ENCODE measurements at regions not wholly inside any gene's neighbourhood (a gene's known extent, or its start where the extent isn't known, plus 50 kb on each side); places are given as distances from the start of the nearest gene placed in this dataset.
"Not testable (repeated sequence)": the region's sequence is repeated elsewhere in the genome, so short reads cannot be mapped to it uniquely, and the experiment has no call there.

GRCh38 chr3:5918626-5919025 is 731.1 kb downstream of the EDEM1 start:
- Mint-ChIP-seq H3K36me3 (ENCODE audit: low read depth) (no peaks in the 10 kb centered on the region), H3K27ac (no peak overlapping the region), H3K4me1 (no peaks in the 10 kb centered on the region), H3K9me3 (peaks cover 8% of the 10 kb centered on the region), H3K27me3 (no peaks in the 10 kb centered on the region), H3K4me3 (no peak overlapping the region)
- CTCF ChIA-PET: no interaction called here
- POLR2A ChIA-PET: no interaction called here
- DNase-seq: no peak

GRCh38 chr3:5929027-5929426 is 741.5 kb downstream of the EDEM1 start:
- Mint-ChIP-seq H3K4me1 (no peaks in the 10 kb centered on the region), H3K27ac (no peak overlapping the region), H3K9me3 (peaks cover 2% of the 10 kb centered on the region), H3K36me3 (ENCODE audit: low read depth) (no peaks in the 10 kb centered on the region), H3K4me3 (no peak overlapping the region), H3K27me3 (no peaks in the 10 kb centered on the region)
- DNase-seq: no peak
- ChIA-PET POLR2A (no interaction called here), CTCF (no interaction called here)

- H3K4me3 Mint-ChIP-seq; POLR2A ChIA-PET; CTCF ChIA-PET; H3K36me3 Mint-ChIP-seq (ENCODE audit: low read depth); DNase-seq; H3K9me3 Mint-ChIP-seq; H3K27ac Mint-ChIP-seq; H3K4me1 Mint-ChIP-seq; H3K27me3 Mint-ChIP-seq: not testable (repeated sequence)
These were observed 756.6 kb downstream of the EDEM1 start for GRCh38 chr3:5944061-5944460.

- ChIA-PET CTCF (no interaction called here), POLR2A (no interaction called here)
- H3K4me3 Mint-ChIP-seq: no peak overlapping the region
These were observed 760.6 kb downstream of the EDEM1 start for GRCh38 chr3:5948084-5948483.

GRCh38 chr3:5951026-5951425 is 763.5 kb downstream of the EDEM1 start:
- POLR2A ChIA-PET: no interaction called here
- Mint-ChIP-seq H3K27ac (no peak overlapping the region), H3K27me3 (no peaks in the 10 kb centered on the region), H3K4me1 (no peaks in the 10 kb centered on the region), H3K4me3 (no peak overlapping the region), H3K9me3 (no peaks in the 10 kb centered on the region), H3K36me3 (ENCODE audit: low read depth) (no peaks in the 10 kb centered on the region)
- CTCF ChIA-PET: no interaction called here
- DNase-seq: no peak

More at GRCh38 chr3:5948084-5948483, 760.6 kb downstream of the EDEM1 start:
- no peaks in the 10 kb centered on the region for H3K4me1 Mint-ChIP-seq
- no peak for DNase-seq
- no peak overlapping the region for H3K27ac Mint-ChIP-seq
- no peaks in the 10 kb centered on the region for H3K9me3 Mint-ChIP-seq
- H3K27me3 Mint-ChIP-seq: no peaks in the 10 kb centered on the region
- no peaks in the 10 kb centered on the region for H3K36me3 Mint-ChIP-seq (ENCODE audit: low read depth)

GRCh38 chr3:5972586-5972985 is 785.1 kb downstream of the EDEM1 start:
- H3K4me1 Mint-ChIP-seq: no peaks in the 10 kb centered on the region
- CTCF ChIA-PET: no interaction called here
- POLR2A ChIA-PET: no interaction called here
- no peaks in the 10 kb centered on the region for H3K27me3 Mint-ChIP-seq
- H3K36me3 Mint-ChIP-seq (ENCODE audit: low read depth): no peaks in the 10 kb centered on the region
- H3K9me3 Mint-ChIP-seq: no peaks in the 10 kb centered on the region
- DNase-seq: no peak
- H3K27ac Mint-ChIP-seq: no peak overlapping the region
- H3K4me3 Mint-ChIP-seq: no peak overlapping the region

- no peak for DNase-seq
- no peaks in the 10 kb centered on the region for H3K36me3 Mint-ChIP-seq (ENCODE audit: low read depth)
- H3K4me3 Mint-ChIP-seq: no peak overlapping the region
- no peak overlapping the region for H3K27ac Mint-ChIP-seq
- H3K9me3 Mint-ChIP-seq: no peaks in the 10 kb centered on the region
- ChIA-PET POLR2A (no interaction called here), CTCF (no interaction called here)
- H3K4me1 Mint-ChIP-seq: no peaks in the 10 kb centered on the region
- no peaks in the 10 kb centered on the region for H3K27me3 Mint-ChIP-seq
These were observed 787.3 kb downstream of the EDEM1 start for GRCh38 chr3:5974630-5975322.

- no peak overlapping the region for H3K4me3 Mint-ChIP-seq
- CTCF ChIA-PET: interaction anchor here (0.5 kb wide), 1 partner anchor 182 kb away, joined by 4 read pairs; no protein-coding TSS in a partner anchor
- DNase-seq: no peak
- no peaks in the 10 kb centered on the region for H3K4me1 Mint-ChIP-seq
- POLR2A ChIA-PET: no interaction called here
- H3K9me3 Mint-ChIP-seq: peaks cover 7% of the 10 kb centered on the region
- H3K27ac Mint-ChIP-seq: no peak overlapping the region
- no peaks in the 10 kb centered on the region for H3K36me3 Mint-ChIP-seq (ENCODE audit: low read depth)
- H3K27me3 Mint-ChIP-seq: no peaks in the 10 kb centered on the region
These were observed 789.8 kb downstream of the EDEM1 start for GRCh38 chr3:5977331-5977730.

GRCh38 chr3:5980475-5980874 is 793.0 kb downstream of the EDEM1 start:
- Mint-ChIP-seq H3K36me3 (ENCODE audit: low read depth) (no peaks in the 10 kb centered on the region), H3K9me3 (peaks cover 9% of the 10 kb centered on the region), H3K4me1 (no peaks in the 10 kb centered on the region), H3K27me3 (no peaks in the 10 kb centered on the region), H3K27ac (no peak overlapping the region), H3K4me3 (no peak overlapping the region)
- ChIA-PET POLR2A (no interaction called here), CTCF (no interaction called here)
- DNase-seq: no peak

GRCh38 chr3:5994651-5995050 is 807.1 kb downstream of the EDEM1 start:
- ChIA-PET CTCF (no interaction called here), POLR2A (no interaction called here)
- no peaks in the 10 kb centered on the region for H3K4me1 Mint-ChIP-seq
- no peaks in the 10 kb centered on the region for H3K27me3 Mint-ChIP-seq
- H3K27ac Mint-ChIP-seq: no peak overlapping the region
- no peak for DNase-seq
- peaks cover 6% of the 10 kb centered on the region for H3K9me3 Mint-ChIP-seq
- H3K4me3 Mint-ChIP-seq: no peak overlapping the region
- H3K36me3 Mint-ChIP-seq (ENCODE audit: low read depth): no peaks in the 10 kb centered on the region

- ChIA-PET CTCF (no interaction called here), POLR2A (no interaction called here)
- Mint-ChIP-seq H3K27ac (no peak overlapping the region), H3K4me3 (no peak overlapping the region), H3K27me3 (no peaks in the 10 kb centered on the region), H3K9me3 (peaks cover 5% of the 10 kb centered on the region), H3K36me3 (ENCODE audit: low read depth) (no peaks in the 10 kb centered on the region), H3K4me1 (no peaks in the 10 kb centered on the region)
- DNase-seq: no peak
These were observed 830.9 kb downstream of the EDEM1 start for GRCh38 chr3:6018456-6018855.

GRCh38 chr3:6022621-6023020 is 835.1 kb downstream of the EDEM1 start:
- Mint-ChIP-seq H3K9me3 (peaks cover 2% of the 10 kb centered on the region), H3K27ac (no peak overlapping the region), H3K4me1 (no peaks in the 10 kb centered on the region), H3K36me3 (ENCODE audit: low read depth) (no peaks in the 10 kb centered on the region), H3K4me3 (no peak overlapping the region), H3K27me3 (no peaks in the 10 kb centered on the region)
- DNase-seq: no peak
- ChIA-PET POLR2A (no interaction called here), CTCF (no interaction called here)

GRCh38 chr3:6025032-6025431 is 835.9 kb upstream of the GRM7 start:
- no peak for DNase-seq
- no peaks in the 10 kb centered on the region for H3K4me1 Mint-ChIP-seq
- no peaks in the 10 kb centered on the region for H3K27me3 Mint-ChIP-seq
- no peaks in the 10 kb centered on the region for H3K36me3 Mint-ChIP-seq (ENCODE audit: low read depth)
- peaks cover 7% of the 10 kb centered on the region for H3K9me3 Mint-ChIP-seq
- CTCF ChIA-PET: no interaction called here
- POLR2A ChIA-PET: no interaction called here
- no peak overlapping the region for H3K27ac Mint-ChIP-seq
- H3K4me3 Mint-ChIP-seq: no peak overlapping the region

GRCh38 chr3:6030648-6031047 is 830.3 kb upstream of the GRM7 start:
- DNase-seq; H3K36me3 Mint-ChIP-seq (ENCODE audit: low read depth); CTCF ChIA-PET; POLR2A ChIA-PET; H3K27me3 Mint-ChIP-seq; H3K4me3 Mint-ChIP-seq; H3K4me1 Mint-ChIP-seq; H3K27ac Mint-ChIP-seq: not testable (repeated sequence)
- peaks cover 21% of the 10 kb centered on the region for H3K9me3 Mint-ChIP-seq
